Esophagus muscularis mucosa (tissue), 3 donors: ENCODE measurements at regions not wholly inside any gene's neighbourhood (a gene's known extent, or its start where the extent isn't known, plus 50 kb on each side); places are given as distances from the start of the nearest gene placed in this dataset.

Experiments
- POLR2AphosphoS5 ChIP-seq, 2 donors: sonication (generic); formaldehyde crosslinking; IDR thresholded peaks; one replicate each; pipeline ENCODE4 v1.6.1; 2017; ENCODE audit warnings: antibody characterized with exemption in 2 of 2
- TF ChIP-seq, protein P1 (sequence below), 3 experiments: fragments of 200-600 bp in 2 of 3; fragments of 450-650 bp in 1 of 3; sonication (generic) in 2 of 3; IDR thresholded peaks; one replicate each; pipeline ENCODE4 v1.5.1; 2017 to 2019; ENCODE audit warnings: antibody characterized with exemption in 3 of 3, mild to moderate bottlenecking in 2 of 3, moderate library complexity in 1 of 3

DNA sequence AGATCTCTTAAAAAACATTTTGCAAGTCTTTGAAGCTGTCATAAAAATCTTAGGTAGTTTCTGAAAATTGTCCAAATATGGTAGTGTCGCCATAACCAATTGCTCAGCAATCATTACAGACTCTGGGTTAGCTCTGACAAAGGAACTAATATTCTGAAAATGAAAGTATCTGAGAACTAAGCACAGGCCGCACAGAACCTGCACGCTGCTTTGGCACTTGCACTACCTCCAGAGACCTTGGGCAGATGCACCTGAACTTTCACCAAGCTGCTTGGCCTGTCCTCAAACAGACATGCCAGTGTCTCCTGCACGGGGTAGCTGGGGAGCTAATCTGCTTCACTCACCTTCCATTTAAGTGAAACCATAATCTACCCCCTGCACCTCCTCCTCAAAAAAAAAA lies 317.0 kb downstream of the MAF start:
- TF ChIP-seq, protein P1, sequence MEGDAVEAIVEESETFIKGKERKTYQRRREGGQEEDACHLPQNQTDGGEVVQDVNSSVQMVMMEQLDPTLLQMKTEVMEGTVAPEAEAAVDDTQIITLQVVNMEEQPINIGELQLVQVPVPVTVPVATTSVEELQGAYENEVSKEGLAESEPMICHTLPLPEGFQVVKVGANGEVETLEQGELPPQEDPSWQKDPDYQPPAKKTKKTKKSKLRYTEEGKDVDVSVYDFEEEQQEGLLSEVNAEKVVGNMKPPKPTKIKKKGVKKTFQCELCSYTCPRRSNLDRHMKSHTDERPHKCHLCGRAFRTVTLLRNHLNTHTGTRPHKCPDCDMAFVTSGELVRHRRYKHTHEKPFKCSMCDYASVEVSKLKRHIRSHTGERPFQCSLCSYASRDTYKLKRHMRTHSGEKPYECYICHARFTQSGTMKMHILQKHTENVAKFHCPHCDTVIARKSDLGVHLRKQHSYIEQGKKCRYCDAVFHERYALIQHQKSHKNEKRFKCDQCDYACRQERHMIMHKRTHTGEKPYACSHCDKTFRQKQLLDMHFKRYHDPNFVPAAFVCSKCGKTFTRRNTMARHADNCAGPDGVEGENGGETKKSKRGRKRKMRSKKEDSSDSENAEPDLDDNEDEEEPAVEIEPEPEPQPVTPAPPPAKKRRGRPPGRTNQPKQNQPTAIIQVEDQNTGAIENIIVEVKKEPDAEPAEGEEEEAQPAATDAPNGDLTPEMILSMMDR (IDR thresholded peaks at IDR 0.05) = no peak
- TF ChIP-seq POLR2AphosphoS5 (IDR thresholded peaks at IDR 0.05) = no peak
